ENCODE measurements at regions not wholly inside any gene's neighbourhood (a gene's known extent, or its start where the extent isn't known, plus 50 kb on each side); places are given as distances from the start of the nearest gene placed in this dataset.
"Not testable (repeated sequence)": the region's sequence is repeated elsewhere in the genome, so short reads cannot be mapped to it uniquely, and the experiment has no call there.

DNA sequence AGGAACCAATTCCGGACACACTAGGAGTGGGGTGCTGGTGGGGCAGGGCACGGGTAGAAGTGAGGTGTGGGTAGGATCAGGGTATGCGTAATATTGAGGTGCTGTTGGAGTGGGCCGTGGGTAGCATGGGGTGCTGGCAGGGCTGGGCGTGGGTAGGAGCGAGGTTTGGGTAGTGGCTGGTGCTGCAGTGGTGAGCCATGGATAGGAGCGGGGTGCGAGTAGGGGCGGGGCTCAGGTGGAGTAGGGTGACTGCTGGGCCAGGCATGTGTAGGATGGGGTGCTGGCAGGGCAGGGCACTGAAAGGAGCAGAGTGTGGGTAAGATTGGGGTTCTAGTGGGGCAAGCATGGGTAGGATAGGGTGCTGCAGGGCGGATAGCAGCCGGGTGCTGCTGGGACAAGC is 114.2 kb upstream of the DUSP22 start:
- no peak for DNase-seq (ENCODE audit: low read depth)
- TF ChIP-seq, protein P1, sequence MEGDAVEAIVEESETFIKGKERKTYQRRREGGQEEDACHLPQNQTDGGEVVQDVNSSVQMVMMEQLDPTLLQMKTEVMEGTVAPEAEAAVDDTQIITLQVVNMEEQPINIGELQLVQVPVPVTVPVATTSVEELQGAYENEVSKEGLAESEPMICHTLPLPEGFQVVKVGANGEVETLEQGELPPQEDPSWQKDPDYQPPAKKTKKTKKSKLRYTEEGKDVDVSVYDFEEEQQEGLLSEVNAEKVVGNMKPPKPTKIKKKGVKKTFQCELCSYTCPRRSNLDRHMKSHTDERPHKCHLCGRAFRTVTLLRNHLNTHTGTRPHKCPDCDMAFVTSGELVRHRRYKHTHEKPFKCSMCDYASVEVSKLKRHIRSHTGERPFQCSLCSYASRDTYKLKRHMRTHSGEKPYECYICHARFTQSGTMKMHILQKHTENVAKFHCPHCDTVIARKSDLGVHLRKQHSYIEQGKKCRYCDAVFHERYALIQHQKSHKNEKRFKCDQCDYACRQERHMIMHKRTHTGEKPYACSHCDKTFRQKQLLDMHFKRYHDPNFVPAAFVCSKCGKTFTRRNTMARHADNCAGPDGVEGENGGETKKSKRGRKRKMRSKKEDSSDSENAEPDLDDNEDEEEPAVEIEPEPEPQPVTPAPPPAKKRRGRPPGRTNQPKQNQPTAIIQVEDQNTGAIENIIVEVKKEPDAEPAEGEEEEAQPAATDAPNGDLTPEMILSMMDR (IDR thresholded peaks at IDR 0.05; ENCODE audit: control insufficient read depth, extremely low read depth, insufficient read depth): no peak
- H3K4me3 ChIP-seq (ENCODE audit: low read depth, low read length): no peak overlapping the region

DNA sequence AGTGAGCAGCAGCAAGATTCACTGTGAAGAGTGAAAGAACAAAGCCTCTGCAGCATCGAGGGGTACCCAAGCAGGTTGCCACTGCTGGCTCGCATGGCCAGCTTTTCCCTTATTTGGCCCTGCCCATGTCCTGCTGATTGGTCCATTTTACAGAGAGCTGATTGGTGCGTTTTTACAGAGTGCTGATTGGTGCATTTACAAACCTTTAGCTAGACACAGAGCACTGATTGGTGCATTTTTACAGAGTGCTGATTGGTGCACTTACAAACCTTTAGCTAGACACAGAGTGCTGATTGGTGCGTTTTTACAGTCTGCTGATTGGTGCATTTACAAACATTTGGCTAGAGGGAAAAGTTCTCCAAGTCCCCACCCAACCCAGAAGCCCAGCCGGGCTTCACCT is 113.4 kb upstream of the DUSP22 start:
- not testable (repeated sequence) for DNase-seq (ENCODE audit: low read depth); H3K4me3 ChIP-seq (ENCODE audit: low read depth, low read length)

DNA sequence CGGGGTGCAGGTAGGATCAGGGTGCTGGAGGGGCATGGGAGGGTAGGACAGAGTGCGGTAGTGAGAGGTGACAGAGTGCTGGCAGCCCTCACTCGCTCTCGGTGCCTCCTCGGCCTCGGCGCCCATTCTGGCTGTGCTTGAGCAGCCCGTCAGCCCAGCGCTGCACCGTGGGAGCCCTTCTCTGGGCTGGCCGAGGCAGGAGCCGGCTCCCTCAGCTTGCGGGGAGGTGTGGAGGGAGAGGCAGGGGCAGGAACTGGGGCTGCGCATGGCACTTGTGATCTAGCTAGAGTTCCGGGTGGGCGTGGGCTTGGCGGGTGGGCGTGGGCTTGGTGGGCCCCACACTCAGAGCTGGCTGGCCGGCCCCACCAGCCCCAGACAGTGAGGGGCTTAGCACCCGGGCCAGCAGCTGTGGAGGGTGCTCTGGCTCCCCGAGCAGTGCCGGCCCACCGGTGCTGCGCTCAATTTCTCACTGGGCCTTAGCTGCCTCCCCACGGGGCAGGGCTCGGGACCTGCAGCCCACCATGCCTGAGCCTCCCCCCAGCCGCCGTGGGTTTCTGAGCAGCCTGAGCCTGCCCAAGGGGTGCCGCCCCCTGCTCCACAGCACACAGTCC is 112.8 kb upstream of the DUSP22 start:
- TF ChIP-seq, protein P1 (IDR thresholded peaks at IDR 0.05; ENCODE audit: control insufficient read depth, extremely low read depth, insufficient read depth): no peak
- no peak for DNase-seq (ENCODE audit: low read depth)
- H3K4me3 ChIP-seq (ENCODE audit: low read depth, low read length): no peak overlapping the region

DNA sequence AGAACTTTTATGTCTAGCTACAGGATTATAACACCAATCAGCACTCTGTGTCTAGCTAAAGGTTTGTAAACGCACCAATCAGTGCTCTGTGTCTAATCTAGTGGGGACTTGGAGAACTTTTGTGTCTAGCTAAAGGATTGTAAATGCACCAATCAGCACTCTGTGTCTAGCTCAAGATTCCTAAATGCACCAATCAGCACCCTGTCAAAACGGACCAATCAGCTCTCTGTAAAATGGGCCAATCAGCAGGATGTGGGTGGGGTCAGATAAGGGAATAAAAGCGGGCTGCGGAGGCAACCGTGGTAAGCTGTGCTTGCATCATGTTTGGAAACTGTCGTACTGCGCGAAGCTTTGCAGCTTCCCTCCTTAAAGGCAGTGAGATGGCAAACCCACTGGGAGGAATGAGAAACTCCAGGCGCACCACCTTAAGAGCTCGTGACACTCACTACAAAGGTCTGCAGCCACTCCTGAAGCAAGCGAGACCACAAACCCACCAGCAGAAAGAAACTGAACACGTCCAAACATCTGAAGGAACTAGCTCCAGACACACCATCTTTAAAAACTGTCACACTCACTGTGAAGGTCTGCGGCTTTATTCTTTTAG is 112.1 kb upstream of the DUSP22 start:
- DNase-seq (ENCODE audit: low read depth); H3K4me3 ChIP-seq (ENCODE audit: low read depth, low read length): not testable (repeated sequence)

DNA sequence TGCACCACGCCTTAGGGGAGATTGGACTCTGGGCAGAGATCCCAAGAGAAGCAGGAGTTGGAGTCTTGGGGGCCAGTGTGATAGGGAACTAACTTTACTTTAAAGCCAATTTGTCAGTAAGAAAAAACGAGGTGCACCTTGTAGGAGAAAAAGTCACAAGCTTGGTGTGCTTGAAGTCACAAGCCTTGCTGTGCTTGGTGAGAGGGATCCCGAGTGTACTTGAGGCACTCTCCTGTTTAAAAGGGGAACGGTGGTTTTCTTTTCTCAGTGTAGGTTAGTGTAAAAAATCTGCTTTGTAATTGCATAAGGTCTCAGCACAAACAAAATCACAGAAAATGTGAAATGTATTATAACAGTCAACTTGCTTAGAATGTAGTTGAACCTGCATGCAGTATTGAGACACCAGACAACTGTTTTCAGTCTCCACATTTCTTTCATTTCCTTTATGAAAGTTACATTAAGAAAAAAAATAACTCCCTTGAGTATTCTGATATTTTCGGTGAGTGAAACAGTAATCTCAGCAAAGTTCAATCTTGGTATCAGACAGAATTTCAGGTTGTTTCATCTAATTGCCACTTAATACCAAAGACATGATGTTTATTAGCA is 111.1 kb upstream of the DUSP22 start:
- H3K4me3 ChIP-seq (ENCODE audit: low read depth, low read length): no peak overlapping the region
- TF ChIP-seq, protein P1 (IDR thresholded peaks at IDR 0.05; ENCODE audit: control insufficient read depth, extremely low read depth, insufficient read depth): no peak
- no peak for DNase-seq (ENCODE audit: low read depth)

DNA sequence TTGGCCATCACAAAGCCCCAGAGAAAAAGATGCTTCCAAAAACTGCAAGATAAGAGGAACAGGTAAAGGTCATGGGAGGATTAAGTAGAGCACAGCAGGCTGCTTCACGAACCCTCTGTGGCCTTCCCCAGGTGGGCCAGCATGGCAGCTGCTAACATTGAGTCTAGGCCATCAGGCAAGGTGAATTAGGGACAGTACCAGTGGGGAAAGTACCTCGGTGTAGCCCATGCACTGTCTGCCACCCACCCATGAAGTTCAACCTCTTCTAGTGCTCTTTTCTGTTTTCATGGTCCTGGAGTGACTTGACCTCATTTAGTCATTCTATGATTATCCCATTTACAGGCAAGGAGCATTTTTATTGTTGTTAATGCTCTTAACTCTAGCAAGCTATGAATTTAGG is 108.6 kb upstream of the DUSP22 start:
- TF ChIP-seq, protein P1 (IDR thresholded peaks at IDR 0.05; ENCODE audit: control insufficient read depth, extremely low read depth, insufficient read depth): no peak
- no peak for DNase-seq (ENCODE audit: low read depth)
- no peak overlapping the region for H3K4me3 ChIP-seq (ENCODE audit: low read depth, low read length)

DNA sequence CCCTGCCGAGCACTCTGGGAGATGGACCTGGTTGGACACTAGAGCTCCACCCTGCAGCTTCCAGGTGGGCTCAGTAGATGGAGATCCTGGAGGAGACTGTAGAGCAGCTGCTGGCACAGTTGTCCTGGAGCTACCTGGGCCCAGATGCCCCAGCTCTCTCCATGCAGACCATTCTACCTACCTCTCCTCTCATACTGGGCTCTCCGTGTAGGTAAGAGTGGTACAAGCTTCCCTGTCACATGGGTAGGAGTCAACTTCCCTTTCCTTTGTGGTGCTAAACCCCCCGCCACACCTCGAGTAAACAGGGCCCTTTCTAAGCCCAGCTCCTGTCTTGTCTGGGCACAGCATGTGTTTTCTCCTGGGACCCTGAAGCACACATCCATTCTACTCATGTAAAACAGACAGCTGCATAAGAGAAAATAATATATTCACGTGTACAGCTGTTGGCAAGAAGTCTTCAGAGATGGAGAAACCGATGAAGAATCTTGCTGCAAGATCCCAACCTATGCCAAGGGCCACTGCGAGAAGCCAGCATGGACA is 108.1 kb upstream of the DUSP22 start:
- no peak overlapping the region for H3K4me3 ChIP-seq (ENCODE audit: low read depth, low read length)
- no peak for DNase-seq (ENCODE audit: low read depth)
- TF ChIP-seq, protein P1 (IDR thresholded peaks at IDR 0.05; ENCODE audit: control insufficient read depth, extremely low read depth, insufficient read depth): no peak

Data from LNCaP clone FGC (cell line).